GM23248 (cell line): ENCODE measurements at regions not wholly inside any gene's neighbourhood (a gene's known extent, or its start where the extent isn't known, plus 50 kb on each side); places are given as distances from the start of the nearest gene placed in this dataset.

Experiments used
- DNase-seq: peaks from one replicate; pipeline ENCODE4 v3.0.0-alpha.2; 2015
- H2AFZ ChIP-seq: fragments of 200-600 bp; sonication (generic); 2 replicates; pipeline ENCODE4 v1.6.1; 2016; ENCODE audit warnings: antibody characterized with exemption
- H3F3A ChIP-seq: fragments of 200-600 bp; sonication (generic); 2 replicates; pipeline ENCODE4 v1.6.1; 2016; ENCODE audit warnings: mild to moderate bottlenecking, antibody characterized with exemption, mixed run types; ENCODE audit not compliant: insufficient read depth
- H3K27ac ChIP-seq: fragments of 200-600 bp; sonication (generic); 2 replicates; pipeline ENCODE4 v1.5.1; 2016; ENCODE audit warnings: mild to moderate bottlenecking
- H3K27me3 ChIP-seq: fragments of 200-600 bp; sonication (generic); replicated peaks from 2 replicates; pipeline ENCODE4 v1.6.1; 2016; ENCODE audit warnings: mild to moderate bottlenecking; ENCODE audit not compliant: insufficient read depth
- H3K36me3 ChIP-seq: fragments of 200-600 bp; sonication (generic); 2 replicates; pipeline ENCODE4 v1.6.1; 2016; ENCODE audit warnings: low read depth, mild to moderate bottlenecking
- H3K4me1 ChIP-seq: fragments of 200-600 bp; sonication (generic); 2 replicates; pipeline ENCODE4 v1.6.1; 2016; ENCODE audit warnings: mild to moderate bottlenecking; ENCODE audit not compliant: insufficient read depth
- H3K4me2 ChIP-seq: fragments of 200-600 bp; sonication (generic); one replicate; pipeline ENCODE4 v1.6.1; 2016; ENCODE audit warnings: mild to moderate bottlenecking; ENCODE audit not compliant: unreplicated experiment
- H3K4me3 ChIP-seq: fragments of 200-600 bp; sonication (generic); 2 replicates; pipeline ENCODE4 v1.5.1; 2016; ENCODE audit warnings: mild to moderate bottlenecking
- H3K79me2 ChIP-seq: fragments of 200-600 bp; sonication (generic); 2 replicates; pipeline ENCODE4 v1.6.1; 2016; ENCODE audit warnings: mild to moderate bottlenecking; ENCODE audit not compliant: insufficient read depth
- H3K9ac ChIP-seq: fragments of 200-600 bp; sonication (generic); 2 replicates; pipeline ENCODE4 v1.6.1; 2016; ENCODE audit warnings: mild to moderate bottlenecking
- H3K9me2 ChIP-seq: fragments of 200-600 bp; sonication (generic); 2 replicates; pipeline ENCODE4 v1.6.1; 2016; ENCODE audit warnings: mixed run types, mild to moderate bottlenecking, moderate library complexity; ENCODE audit not compliant: insufficient read depth
- H3K9me3 ChIP-seq: fragments of 200-600 bp; sonication (generic); one replicate; pipeline ENCODE4 v1.6.1; 2017; ENCODE audit warnings: low read depth
- H4K20me1 ChIP-seq: fragments of 200-600 bp; sonication (generic); 2 replicates; pipeline ENCODE4 v1.6.0; 2016; ENCODE audit not compliant: insufficient read depth
- EZH2 ChIP-seq: fragments of 200-600 bp; sonication (generic); IDR thresholded peaks from 2 replicates; pipeline ENCODE4 v1.6.1; 2018; ENCODE audit warnings: antibody characterized with exemption, mild to moderate bottlenecking; ENCODE audit not compliant: insufficient read depth, poor library complexity, severe bottlenecking
- EZH2phosphoT487 ChIP-seq: fragments of 200-600 bp; sonication (generic); IDR thresholded peaks from 2 replicates; pipeline ENCODE4 v1.6.1; 2018; ENCODE audit warnings: antibody characterized with exemption, moderate library complexity, mild to moderate bottlenecking, low read depth; ENCODE audit not compliant: insufficient read depth
- WGBS, 2 experiments: methylation state at CpG; one replicate each; pipeline ENCODE4 v1.1.6; 2015 to 2017; ENCODE audit warnings: low lambda C conversion rate in 2 of 2, low coverage in 1 of 2; ENCODE audit errors: missing lambda C conversion rate in 2 of 2; 5-methylcytosine and 5-hydroxymethylcytosine counted together
- in situ Hi-C: fragments of 300-500 bp; cut with MboI; formaldehyde crosslinking; loops from 2 replicates; pipeline ENCODE4 v1.15.0; 2020

DNA sequence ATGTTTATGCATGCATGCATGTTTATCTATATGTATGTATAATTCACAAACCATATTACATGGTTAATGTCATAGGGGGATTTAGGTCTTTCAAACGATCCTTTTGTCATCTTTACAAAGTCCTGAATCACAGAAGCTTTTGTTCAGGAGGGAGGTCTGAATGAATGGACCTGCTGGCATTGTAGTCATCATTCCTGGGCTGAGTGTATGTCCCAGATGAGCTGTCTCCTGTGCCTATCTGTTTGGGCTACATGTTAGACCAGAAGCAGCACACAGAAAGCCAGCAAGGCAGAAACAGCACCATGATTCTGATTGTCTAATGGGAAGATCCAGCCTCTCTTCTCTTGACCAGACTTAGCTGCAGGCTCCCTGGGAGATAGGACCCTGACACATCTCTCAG is 69.5 kb downstream of the ADM start:
- DNase-seq = peak; percentile 77
- peak overlapping the region; percentile 68 for H3K27ac ChIP-seq
- in situ Hi-C loops = no loop called here

GRCh38 chr11:10375280-10375971 is 70.6 kb downstream of the ADM start:
- Histone ChIP-seq H3K4me3 (peak overlapping the region; percentile 35; the same call in 1 of the 2 replicates), H3K9me2 (no peaks in the 10 kb centered on the region), H3K4me2 (peak overlapping the region; percentile 48), H4K20me1 (no peaks in the 10 kb centered on the region), H3K9ac (peak overlapping the region; percentile 38), H3K27ac (peak overlapping the region; percentile 68), H2AFZ (no peak overlapping the region), H3K4me1 (peaks cover 83% of the 10 kb centered on the region), H3K79me2 (no peaks in the 10 kb centered on the region), H3F3A (peaks cover 61% of the 10 kb centered on the region), H3K36me3 (no peaks in the 10 kb centered on the region), H3K9me3 (no peaks in the 10 kb centered on the region), H3K27me3 (no peaks in the 10 kb centered on the region)
- WGBS, 2 experiments = 22 to 29% methylated on average over 5 of the region's 5 CpGs
- TF ChIP-seq EZH2 = no peak
- no peak for TF ChIP-seq EZH2phosphoT487
- DNase-seq = peak; percentile 91
- in situ Hi-C loops = no loop called here

More for the DNA sequence above, 69.5 kb downstream of the ADM start:
- H3K36me3 ChIP-seq = no peaks in the 10 kb centered on the region
- 0 to 13% methylated on average over 1 of the region's 1 CpG for WGBS, 2 experiments
- H3K9ac ChIP-seq = peak overlapping the region; percentile 38
- H3K9me3 ChIP-seq = no peaks in the 10 kb centered on the region
- no peak overlapping the region for H2AFZ ChIP-seq
- H3K4me1 ChIP-seq = peaks cover 72% of the 10 kb centered on the region
- H3K4me2 ChIP-seq = peak overlapping the region; percentile 48
- peaks cover 51% of the 10 kb centered on the region for H3F3A ChIP-seq
- H3K79me2 ChIP-seq = no peaks in the 10 kb centered on the region
- H3K4me3 ChIP-seq = peak overlapping the region; percentile 35
- no peaks in the 10 kb centered on the region for H4K20me1 ChIP-seq
- TF ChIP-seq EZH2 = no peak
- no peak for TF ChIP-seq EZH2phosphoT487
- H3K9me2 ChIP-seq = no peaks in the 10 kb centered on the region
- H3K27me3 ChIP-seq = no peaks in the 10 kb centered on the region

GRCh38 chr11:10376061-10376460 is 71.2 kb downstream of the ADM start:
- in situ Hi-C loops = no loop called here
- H3K79me2 ChIP-seq = no peaks in the 10 kb centered on the region
- DNase-seq = no peak
- no peaks in the 10 kb centered on the region for H4K20me1 ChIP-seq
- H3K4me3 ChIP-seq = no peak overlapping the region
- H3K9ac ChIP-seq = no peak overlapping the region
- 82 to 84% methylated on average over 6 of the region's 6 CpGs for WGBS, 2 experiments
- no peaks in the 10 kb centered on the region for H3K27me3 ChIP-seq
- H3K4me2 ChIP-seq = no peak overlapping the region
- H3K4me1 ChIP-seq = peaks cover 89% of the 10 kb centered on the region
- H3F3A ChIP-seq = peaks cover 66% of the 10 kb centered on the region
- H2AFZ ChIP-seq = no peak overlapping the region
- peak overlapping the region; percentile 68 for H3K27ac ChIP-seq
- H3K9me3 ChIP-seq = no peaks in the 10 kb centered on the region
- TF ChIP-seq EZH2phosphoT487 = no peak
- TF ChIP-seq EZH2 = no peak
- H3K9me2 ChIP-seq = no peaks in the 10 kb centered on the region
- H3K36me3 ChIP-seq = no peaks in the 10 kb centered on the region

- Histone ChIP-seq H3K27me3 (no peaks in the 10 kb centered on the region), H3K79me2 (no peaks in the 10 kb centered on the region), H3K4me3 (no peak overlapping the region), H3K9me3 (no peaks in the 10 kb centered on the region), H4K20me1 (no peaks in the 10 kb centered on the region), H3K27ac (no peak overlapping the region), H3K9ac (no peak overlapping the region), H3K36me3 (no peaks in the 10 kb centered on the region), H2AFZ (no peak overlapping the region), H3F3A (peaks cover 77% of the 10 kb centered on the region), H3K4me2 (no peak overlapping the region), H3K9me2 (no peaks in the 10 kb centered on the region), H3K4me1 (peaks cover 90% of the 10 kb centered on the region)
- in situ Hi-C loops = no loop called here
- TF ChIP-seq EZH2phosphoT487 (no peak), EZH2 (no peak)
- no peak for DNase-seq
Observed at GRCh38 chr11:10377183-10377582, 72.3 kb downstream of the ADM start.

DNA sequence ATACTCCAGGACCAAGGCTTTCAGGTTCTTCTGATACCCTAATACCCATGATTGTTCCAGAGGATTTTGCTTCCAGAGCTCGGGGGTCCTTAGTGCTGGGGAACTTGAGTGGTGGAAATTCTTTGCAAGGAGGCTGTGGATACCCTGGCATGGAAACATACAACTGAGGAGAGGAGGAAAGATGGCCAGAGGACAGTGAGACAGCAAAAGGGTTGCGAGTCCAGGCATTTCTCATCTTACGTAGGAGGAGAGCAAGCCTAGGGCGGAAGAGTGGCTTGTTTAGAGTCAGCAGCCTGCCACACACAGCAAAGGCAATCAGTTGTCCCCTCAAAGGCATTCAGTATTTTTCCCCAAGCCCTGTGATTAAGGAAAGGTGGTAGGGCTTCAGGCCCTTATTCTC is 73.5 kb downstream of the ADM start:
- Histone ChIP-seq H4K20me1 (no peaks in the 10 kb centered on the region), H3K4me2 (peak overlapping the region; percentile 43), H3K27me3 (no peaks in the 10 kb centered on the region), H3K4me3 (no peak overlapping the region), H2AFZ (no peak overlapping the region), H3K9me3 (no peaks in the 10 kb centered on the region), H3K36me3 (no peaks in the 10 kb centered on the region), H3K9me2 (no peaks in the 10 kb centered on the region), H3K79me2 (no peaks in the 10 kb centered on the region), H3F3A (peaks cover 71% of the 10 kb centered on the region), H3K27ac (peak overlapping the region; percentile 88), H3K9ac (no peak overlapping the region), H3K4me1 (peaks cover 82% of the 10 kb centered on the region)
- in situ Hi-C loops = no loop called here
- TF ChIP-seq EZH2 (no peak), EZH2phosphoT487 (no peak)
- DNase-seq = no peak
- 85 to 88% methylated on average over 4 of the region's 4 CpGs for WGBS, 2 experiments
